HT-29 (cell line): ENCODE measurements at regions not wholly inside any gene's neighbourhood (a gene's known extent, or its start where the extent isn't known, plus 50 kb on each side); places are given as distances from the start of the nearest gene placed in this dataset.

Experiments
- DNase-seq: peaks from one replicate; pipeline ENCODE4 v3.0.0-alpha.2; 2015; ENCODE audit warnings: low spot score

- no peak for DNase-seq
Measured at GRCh38 chr1:177848577-177848976, 121.3 kb downstream of the SEC16B start.

- DNase-seq = no peak
Measured at GRCh38 chr1:177847843-177848242, 122.0 kb downstream of the SEC16B start.

DNA sequence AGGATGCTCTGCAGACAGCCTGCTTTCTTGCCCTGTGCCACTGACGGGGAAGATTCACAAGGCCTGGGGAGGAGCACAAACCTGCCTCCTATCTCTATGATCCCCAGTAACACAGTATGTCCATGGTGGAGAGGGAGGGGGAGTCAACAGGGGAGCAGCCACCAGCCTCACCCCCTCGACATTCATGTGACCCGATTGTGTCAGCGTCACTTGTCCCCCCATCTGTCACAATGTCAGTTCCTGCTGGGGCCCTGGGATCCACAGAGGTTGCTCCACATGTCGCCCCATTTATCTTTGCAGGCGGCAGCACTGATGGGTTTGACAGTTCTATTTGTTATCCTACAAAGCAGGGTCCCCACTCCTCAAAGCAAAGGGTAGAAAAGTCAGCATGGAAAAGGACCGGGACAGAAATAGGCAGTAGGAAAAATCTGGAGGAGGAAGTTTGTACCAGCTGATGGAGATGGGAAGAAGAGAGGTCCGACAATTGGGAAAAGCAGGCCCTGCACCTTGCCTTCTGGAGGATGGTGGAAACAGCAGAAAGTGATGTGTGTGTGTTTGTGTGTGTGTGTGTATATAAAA lies 130.9 kb downstream of the SEC16B start:
- DNase-seq = no peak

GRCh38 chr1:177833631-177834030 lies 136.2 kb downstream of the SEC16B start:
- DNase-seq = no peak

- DNase-seq = no peak
Measured at GRCh38 chr1:177830531-177831135, 139.2 kb downstream of the SEC16B start.

GRCh38 chr1:177825276-177825901 lies 144.5 kb downstream of the SEC16B start:
- no peak for DNase-seq

DNA sequence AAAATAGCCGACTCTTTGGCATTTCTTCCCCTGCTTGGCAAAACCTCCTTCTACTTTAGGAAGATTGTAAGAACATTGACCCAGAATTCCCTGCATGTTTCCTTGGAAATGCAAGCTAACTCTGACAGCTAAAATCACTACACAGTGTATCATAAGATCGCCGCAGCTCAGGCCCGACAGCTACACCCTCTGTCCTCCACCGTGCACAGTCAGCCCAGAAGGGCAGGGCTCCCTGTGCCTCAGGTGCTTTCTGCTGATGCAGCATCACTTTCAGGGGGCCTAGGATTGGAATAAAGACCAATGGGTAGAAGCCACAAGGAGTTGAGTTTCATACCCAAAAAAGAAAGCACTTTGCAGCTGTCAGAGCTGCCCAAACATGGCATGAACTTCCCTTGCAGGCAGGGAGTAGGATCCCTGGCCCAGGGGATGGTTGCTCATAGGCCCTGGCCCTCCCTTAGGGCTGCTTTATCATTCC lies 145.3 kb downstream of the SEC16B start:
- DNase-seq = no peak

DNA sequence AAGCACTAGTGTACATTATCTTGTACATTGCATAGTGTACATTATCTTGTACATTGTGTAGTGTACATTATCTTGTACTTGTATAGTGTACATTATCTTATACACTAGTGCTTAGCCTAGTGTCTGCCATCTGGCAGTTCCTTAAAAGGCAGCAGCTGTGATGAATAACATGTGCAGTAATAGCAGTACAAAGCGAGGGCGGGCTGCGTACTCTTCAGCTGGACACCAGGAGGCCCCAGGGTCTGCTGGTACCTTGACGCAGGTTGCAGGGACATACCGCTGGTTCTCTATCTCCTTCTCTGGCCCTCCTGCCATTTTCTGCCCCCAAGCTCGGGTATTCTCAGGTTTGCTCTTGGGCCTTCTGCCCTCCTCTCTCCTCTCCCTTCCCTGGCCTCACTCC lies 149.6 kb downstream of the SEC16B start:
- no peak for DNase-seq

DNA sequence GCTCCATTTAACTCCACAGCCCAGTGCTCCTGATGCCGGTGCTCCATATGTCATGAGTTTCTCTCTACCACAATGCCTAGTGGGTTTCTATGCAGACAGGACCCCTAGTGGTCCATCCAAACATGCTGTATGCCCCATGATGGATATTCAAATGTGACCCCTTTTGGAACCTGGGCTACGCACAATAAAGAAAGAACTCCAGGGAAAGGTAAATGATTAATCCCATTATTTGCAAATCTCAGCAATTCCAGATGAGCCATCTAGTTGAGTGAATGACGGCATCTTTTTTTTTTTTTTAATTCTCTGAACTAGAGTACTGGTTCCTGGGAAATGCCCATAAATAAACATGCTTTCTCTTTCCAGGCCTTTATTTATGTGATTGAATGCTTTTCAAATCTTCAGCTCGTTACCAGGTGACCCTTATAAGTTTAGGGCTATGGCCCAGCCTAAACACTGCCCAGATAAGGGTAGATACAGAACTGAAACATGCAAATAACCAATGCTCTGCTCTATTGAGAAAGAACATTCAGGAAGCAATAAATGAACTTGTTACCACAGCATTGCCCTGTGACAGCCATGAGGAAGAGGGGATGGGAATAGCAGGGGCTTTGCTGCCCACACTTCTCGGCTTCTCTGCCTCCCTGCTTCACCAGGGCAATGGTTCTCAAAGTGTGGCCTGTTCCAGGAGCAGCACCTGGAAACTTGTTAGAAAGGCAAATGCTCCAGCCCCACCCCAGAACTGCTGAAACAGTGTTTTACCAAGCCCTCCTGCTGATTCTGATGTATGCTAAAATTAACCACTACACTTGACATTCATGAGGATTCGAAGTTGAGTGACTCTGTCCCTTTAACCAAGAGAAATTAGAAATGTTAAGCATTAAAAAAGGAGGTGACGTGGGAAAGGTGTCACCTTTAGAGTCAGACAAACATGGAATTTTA lies 151.7 kb downstream of the SEC16B start:
- no peak for DNase-seq

- no peak for DNase-seq
Measured at GRCh38 chr1:177812650-177813049, 157.2 kb downstream of the SEC16B start.

DNA sequence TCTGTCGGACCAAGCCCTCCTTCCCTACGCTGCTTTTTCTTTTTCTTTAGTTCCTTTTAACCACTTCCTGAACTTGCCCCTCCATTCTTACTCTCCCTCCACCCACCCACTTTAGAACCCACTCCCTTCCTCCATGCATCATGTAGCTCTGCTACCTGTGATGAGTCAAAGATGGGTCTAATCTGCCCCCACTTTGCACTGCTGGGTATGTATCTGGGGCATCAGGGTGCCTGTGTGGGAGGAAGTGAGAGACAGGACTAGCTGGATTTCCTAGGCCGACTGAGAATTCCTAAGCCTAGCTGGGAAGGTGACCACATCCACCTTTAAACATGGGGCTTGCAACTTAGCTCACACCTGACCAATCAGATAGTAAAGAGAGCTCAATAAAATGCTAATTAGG lies 157.7 kb downstream of the SEC16B start:
- DNase-seq = no peak

GRCh38 chr1:177811429-177811828 lies 158.4 kb downstream of the SEC16B start:
- no peak for DNase-seq

DNA sequence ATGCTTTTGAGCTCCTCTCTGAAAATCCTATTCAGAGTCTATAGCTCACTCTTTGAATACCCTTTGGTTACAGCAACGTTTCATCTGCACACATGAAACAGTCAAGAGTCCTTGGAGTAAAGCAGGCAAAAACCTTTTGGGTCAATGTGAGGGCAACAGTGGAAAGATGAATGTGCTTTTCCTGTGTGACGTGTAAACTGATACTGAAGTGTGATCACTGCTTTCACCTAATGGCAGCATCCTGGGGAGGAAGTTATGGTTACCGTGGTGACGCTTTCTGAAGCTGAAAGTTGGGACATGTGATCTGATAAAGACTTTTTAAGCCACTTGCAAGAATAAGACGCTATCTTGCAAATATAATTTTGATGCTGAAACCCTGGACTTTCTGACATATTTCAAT lies 160.0 kb downstream of the SEC16B start:
- no peak for DNase-seq

- no peak for DNase-seq
Measured at GRCh38 chr1:177802304-177802703, 167.6 kb downstream of the SEC16B start.

DNA sequence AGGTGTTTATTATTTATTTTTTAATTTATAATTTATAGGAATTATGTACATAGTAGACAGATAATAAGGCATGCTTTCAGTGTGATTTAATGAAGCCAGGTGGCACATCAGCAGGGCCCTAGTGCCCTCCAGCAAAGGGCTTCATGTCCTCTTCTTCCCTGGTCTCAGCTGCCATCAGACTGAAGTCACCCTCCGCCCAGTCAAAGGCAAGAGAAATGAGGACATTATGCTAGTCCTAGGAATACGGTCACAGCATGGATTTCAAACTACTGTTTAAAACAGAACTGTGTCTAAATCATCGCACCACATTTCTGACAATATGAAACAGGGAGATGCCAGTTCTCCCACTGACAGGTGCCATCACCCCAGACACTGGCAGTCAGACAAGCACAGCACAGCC lies 168.1 kb downstream of the SEC16B start:
- no peak for DNase-seq

DNA sequence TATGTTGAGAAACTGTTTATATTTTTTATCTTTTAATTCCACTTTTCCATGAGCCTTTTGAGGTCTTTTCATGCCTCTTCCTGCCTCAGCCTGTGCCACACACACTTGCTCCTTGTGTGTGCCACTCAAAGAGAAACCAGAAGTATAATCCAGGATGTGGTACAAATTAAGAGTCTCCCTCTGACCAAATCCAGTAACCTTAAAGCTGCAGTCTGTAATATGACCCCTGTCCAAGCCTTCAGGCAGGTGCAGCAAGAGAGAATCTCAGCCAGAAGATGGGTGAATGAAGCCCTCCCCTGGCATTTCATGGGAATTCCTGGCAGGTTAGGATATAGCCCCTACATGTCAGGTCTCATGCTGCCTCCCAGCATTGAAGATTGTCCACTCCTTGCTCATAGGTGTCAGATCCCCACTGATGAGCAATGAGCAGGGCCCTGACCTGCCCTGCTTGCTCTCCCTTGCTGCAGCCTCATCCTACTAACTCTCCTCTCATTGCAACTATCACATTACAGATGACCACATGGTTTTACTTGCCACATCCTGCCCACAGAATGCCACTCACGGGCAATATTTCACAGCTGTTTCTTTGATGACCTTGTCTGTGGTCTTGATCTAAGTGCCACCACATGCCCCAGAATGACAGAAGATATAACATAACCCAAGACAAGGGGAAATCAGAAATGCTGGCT lies 169.3 kb downstream of the SEC16B start:
- DNase-seq = no peak

DNA sequence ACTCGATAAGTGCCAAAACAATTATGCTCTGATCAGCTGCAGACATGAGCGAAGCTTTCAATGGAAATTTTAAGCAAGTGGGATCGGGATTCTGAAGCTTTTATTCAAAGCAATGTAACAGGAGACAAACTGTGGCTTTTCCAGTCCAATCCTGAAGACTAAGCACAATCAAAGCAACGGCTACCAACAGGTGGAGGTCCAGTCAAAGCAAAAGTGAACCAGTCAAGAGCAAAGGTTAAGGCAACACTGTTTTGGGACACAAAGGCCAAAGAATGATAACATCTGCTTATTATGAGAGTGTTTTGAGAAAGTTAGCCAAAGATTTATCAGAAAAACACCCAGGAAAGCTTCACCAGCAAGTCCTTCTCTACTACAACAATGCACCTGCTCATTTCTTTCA lies 170.1 kb downstream of the SEC16B start:
- DNase-seq = no peak

DNA sequence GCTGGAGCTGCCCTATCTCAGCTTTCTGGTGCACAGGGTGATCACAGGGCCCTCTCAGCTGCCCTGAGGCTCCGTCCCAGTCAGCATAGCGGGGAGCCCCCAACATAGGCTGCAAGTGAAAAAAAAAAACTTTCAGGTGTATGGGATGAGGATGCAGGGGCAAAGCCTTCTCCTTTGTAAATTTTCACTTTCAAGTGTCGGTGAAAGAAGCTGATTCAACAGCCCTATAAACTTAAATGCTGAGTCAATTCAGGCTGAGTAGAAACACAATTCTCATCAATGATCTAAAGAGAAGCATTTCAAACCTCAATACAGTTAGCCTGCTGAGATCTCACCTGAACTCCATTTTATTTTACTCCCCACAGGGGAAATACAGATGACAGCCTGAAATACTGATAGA lies 171.2 kb downstream of the SEC16B start:
- no peak for DNase-seq

DNA sequence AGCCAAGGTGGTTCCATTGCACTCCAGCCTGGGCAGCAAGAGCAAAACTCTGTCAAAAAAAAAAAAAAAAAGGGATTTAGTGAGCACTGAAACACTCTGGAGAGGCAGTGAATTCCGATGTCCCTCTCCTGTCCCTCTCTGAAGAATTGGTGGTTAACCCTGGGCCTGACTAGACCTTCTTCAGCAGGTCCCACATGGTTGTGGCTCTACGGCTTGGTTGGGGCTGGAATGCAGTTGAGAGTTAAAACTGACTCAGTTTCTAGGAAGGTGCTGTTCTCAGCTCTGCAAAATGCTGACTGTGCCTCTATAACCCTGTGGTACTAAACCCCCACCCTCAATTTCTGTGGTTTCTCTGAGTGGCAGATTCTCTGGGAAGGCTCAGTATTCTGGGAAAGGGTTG lies 173.3 kb downstream of the SEC16B start:
- DNase-seq = no peak

GRCh38 chr1:177794376-177794991 lies 175.4 kb downstream of the SEC16B start:
- DNase-seq = no peak

- DNase-seq = no peak
Measured at GRCh38 chr1:177793900-177794299, 176.0 kb downstream of the SEC16B start.
